Upper lobe of left lung (tissue), 4 donors: ENCODE measurements at regions not wholly inside any gene's neighbourhood (a gene's known extent, or its start where the extent isn't known, plus 50 kb on each side); places are given as distances from the start of the nearest gene placed in this dataset.

Experiments
- POLR2A ChIP-seq, 4 donors: fragments of 450-650 bp; IDR thresholded peaks; one replicate each; pipeline ENCODE4 v1.5.1; 2016 to 2017; ENCODE audit warnings: antibody characterized with exemption in 4 of 4, mild to moderate bottlenecking in 2 of 4
- POLR2AphosphoS5 ChIP-seq, 2 donors: sonication (generic); formaldehyde crosslinking; IDR thresholded peaks; one replicate each; pipeline ENCODE4 v1.5.1; 2017; ENCODE audit warnings: antibody characterized with exemption in 2 of 2

GRCh38 chr21:15967661-15968060 is 237.9 kb downstream of the USP25 start:
- no peak for TF ChIP-seq POLR2A (IDR thresholded peaks at IDR 0.05)
- no peak for TF ChIP-seq POLR2AphosphoS5 (IDR thresholded peaks at IDR 0.05)
